Neutrophil (primary cell): ENCODE measurements at regions not wholly inside any gene's neighbourhood (a gene's known extent, or its start where the extent isn't known, plus 50 kb on each side); places are given as distances from the start of the nearest gene placed in this dataset.

Experiments
- H3K27ac ChIP-seq: fragments of 200-600 bp; sonication (generic); 2 replicates; pipeline ENCODE4 v1.5.1; 2016; ENCODE audit warnings: mild to moderate bottlenecking, moderate library complexity
- H3K27me3 ChIP-seq: fragments of 200-600 bp; sonication (generic); 2 replicates; pipeline ENCODE4 v1.6.0; 2016; ENCODE audit warnings: mild to moderate bottlenecking
- H3K36me3 ChIP-seq: fragments of 200-600 bp; sonication (generic); 2 replicates; pipeline ENCODE4 v1.5.1; 2017
- H3K4me1 ChIP-seq, 2 experiments: fragments of 200-600 bp in 1 of 2; sonication (generic) in 1 of 2; 1 replicate in 1 of 2; 2 replicates in 1 of 2; pipeline versions ENCODE4 v1.5.1 to v1.6.1; 2013 to 2016; ENCODE audit warnings: low read depth in 1 of 2, low read length in 1 of 2, mild to moderate bottlenecking in 1 of 2, moderate library complexity in 1 of 2; ENCODE audit not compliant: control insufficient read depth in 1 of 2, insufficient read depth in 1 of 2
- H3K4me3 ChIP-seq, 2 experiments: fragments of 200-600 bp in 1 of 2; sonication (generic) in 1 of 2; 1 replicate in 1 of 2; 2 replicates in 1 of 2; pipeline ENCODE4 v1.5.1; 2013 to 2016; ENCODE audit warnings: low read depth in 1 of 2, low read length in 1 of 2, mild to moderate bottlenecking in 1 of 2, moderate library complexity in 1 of 2
- H3K9me3 ChIP-seq: fragments of 200-600 bp; sonication (generic); 2 replicates; pipeline ENCODE4 v1.5.1; 2016
- CTCF ChIP-seq: fragments of 200-600 bp; sonication (generic); IDR thresholded peaks from 2 replicates; pipeline ENCODE4 v1.5.1; 2016; ENCODE audit warnings: antibody characterized with exemption

- Histone ChIP-seq H3K36me3 (no peaks in the 10 kb centered on the region), H3K4me3 (no peak overlapping the region), H3K27me3 (no peaks in the 10 kb centered on the region), H3K27ac (no peak overlapping the region), H3K9me3 (no peaks in the 10 kb centered on the region), H3K4me1 (no peaks in the 10 kb centered on the region)
- TF ChIP-seq CTCF, result no peak
These were observed 131.7 kb downstream of the SLC4A3 start for GRCh38 chr2:219758907-219759680.

DNA sequence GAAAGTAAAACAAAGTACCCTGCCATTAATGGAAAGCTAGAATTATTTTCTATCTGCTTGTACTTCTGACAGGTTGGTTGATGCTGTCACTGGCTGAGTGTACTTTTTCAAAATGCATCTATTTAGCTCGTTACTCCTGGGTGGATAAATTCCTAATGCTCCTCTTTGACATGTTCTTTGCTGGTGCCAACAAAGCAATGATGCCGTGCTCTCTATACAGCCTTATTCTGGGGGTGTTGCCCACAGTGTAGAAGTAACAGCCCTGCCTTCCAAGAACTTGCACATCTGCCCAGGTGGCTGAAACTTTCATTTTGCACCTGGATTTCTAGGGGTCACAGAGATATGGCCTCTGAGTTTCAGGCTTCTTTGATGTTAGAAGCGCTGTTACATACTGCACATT, 132.4 kb downstream of the SLC4A3 start:
- no peaks in the 10 kb centered on the region for H3K4me1 ChIP-seq
- no peak overlapping the region for H3K4me3 ChIP-seq
- H3K9me3 ChIP-seq, result no peaks in the 10 kb centered on the region
- H3K27ac ChIP-seq, result no peak overlapping the region
- no peaks in the 10 kb centered on the region for H3K36me3 ChIP-seq
- H3K27me3 ChIP-seq, result no peaks in the 10 kb centered on the region
- TF ChIP-seq CTCF, result no peak

- H3K36me3 ChIP-seq, result no peaks in the 10 kb centered on the region
- H3K4me3 ChIP-seq, result no peak overlapping the region
- H3K4me1 ChIP-seq, result no peaks in the 10 kb centered on the region
- no peak for TF ChIP-seq CTCF
- H3K9me3 ChIP-seq, result no peaks in the 10 kb centered on the region
- H3K27me3 ChIP-seq, result no peaks in the 10 kb centered on the region
- no peak overlapping the region for H3K27ac ChIP-seq
These were observed 137.9 kb downstream of the SLC4A3 start for GRCh38 chr2:219765231-219765911.

DNA sequence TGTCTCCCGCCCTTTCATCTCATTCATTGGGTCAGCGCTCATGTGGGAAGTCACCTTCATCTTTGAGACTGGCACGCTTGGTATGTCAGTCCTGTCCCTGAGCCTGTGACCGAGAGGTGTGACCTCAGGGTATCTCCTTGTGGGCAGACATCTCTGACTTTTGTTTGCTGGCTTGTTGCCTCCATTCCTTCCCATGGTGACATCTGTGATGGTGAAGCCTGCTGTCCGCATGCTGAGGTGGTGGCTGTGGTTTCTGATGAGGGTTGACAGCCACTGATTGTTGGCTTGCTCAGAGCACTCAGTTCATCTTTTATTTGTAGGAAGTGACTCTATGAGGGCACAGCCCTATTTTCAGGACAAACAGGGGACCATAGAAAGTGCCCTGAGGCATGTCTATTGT, 139.2 kb downstream of the SLC4A3 start:
- no peak for TF ChIP-seq CTCF
- H3K36me3 ChIP-seq, result no peaks in the 10 kb centered on the region
- no peak overlapping the region for H3K4me3 ChIP-seq
- H3K9me3 ChIP-seq, result no peaks in the 10 kb centered on the region
- H3K27me3 ChIP-seq, result no peaks in the 10 kb centered on the region
- no peak overlapping the region for H3K27ac ChIP-seq
- no peaks in the 10 kb centered on the region for H3K4me1 ChIP-seq

GRCh38 chr2:219769090-219769910, 141.9 kb downstream of the SLC4A3 start:
- Histone ChIP-seq H3K27ac (no peak overlapping the region), H3K27me3 (no peaks in the 10 kb centered on the region)

More at GRCh38 chr2:219769090-219769910, 141.9 kb downstream of the SLC4A3 start:
- H3K4me3 ChIP-seq, result no peak overlapping the region
- H3K4me1 ChIP-seq, result no peaks in the 10 kb centered on the region
- H3K9me3 ChIP-seq, result no peaks in the 10 kb centered on the region
- TF ChIP-seq CTCF, result no peak
- H3K36me3 ChIP-seq, result no peaks in the 10 kb centered on the region
